PC-9 (cell line): ENCODE measurements at regions not wholly inside any gene's neighbourhood (a gene's known extent, or its start where the extent isn't known, plus 50 kb on each side); places are given as distances from the start of the nearest gene placed in this dataset.

ENCODE experiments used
- EZH2 ChIP-seq: fragments of 200-600 bp; sonication (generic); IDR thresholded peaks from 2 replicates; pipeline ENCODE4 v1.8.0; 2017; ENCODE audit warnings: antibody characterized with exemption, low read depth
- TF ChIP-seq, protein P1 (sequence below): fragments of 200-600 bp; sonication (generic); conservative IDR thresholded peaks from 2 replicates; pipeline ENCODE4 v1.6.1; 2017; ENCODE audit warnings: mixed run types, antibody characterized with exemption, mild to moderate bottlenecking, moderate library complexity

DNA sequence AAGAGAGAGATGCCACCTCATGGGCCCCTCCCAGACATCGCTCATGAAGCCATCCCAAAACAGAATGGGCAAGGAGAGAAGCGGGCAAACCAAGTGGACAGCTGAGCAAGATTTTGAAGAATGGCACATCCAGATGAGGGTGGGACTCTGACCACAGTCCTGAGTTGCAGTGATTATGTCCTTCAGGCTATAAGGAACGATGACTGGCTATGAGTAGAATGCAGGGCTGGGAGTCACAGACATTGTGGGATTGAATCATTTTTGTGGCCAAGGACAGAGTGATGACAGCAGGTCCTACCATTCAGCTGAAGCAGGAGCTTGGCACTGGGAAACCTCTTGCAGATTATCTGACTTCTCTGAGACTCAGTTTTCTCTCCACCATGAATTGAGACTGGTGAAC, 245.7 kb upstream of the SLC30A5 start:
- TF ChIP-seq, protein P1, sequence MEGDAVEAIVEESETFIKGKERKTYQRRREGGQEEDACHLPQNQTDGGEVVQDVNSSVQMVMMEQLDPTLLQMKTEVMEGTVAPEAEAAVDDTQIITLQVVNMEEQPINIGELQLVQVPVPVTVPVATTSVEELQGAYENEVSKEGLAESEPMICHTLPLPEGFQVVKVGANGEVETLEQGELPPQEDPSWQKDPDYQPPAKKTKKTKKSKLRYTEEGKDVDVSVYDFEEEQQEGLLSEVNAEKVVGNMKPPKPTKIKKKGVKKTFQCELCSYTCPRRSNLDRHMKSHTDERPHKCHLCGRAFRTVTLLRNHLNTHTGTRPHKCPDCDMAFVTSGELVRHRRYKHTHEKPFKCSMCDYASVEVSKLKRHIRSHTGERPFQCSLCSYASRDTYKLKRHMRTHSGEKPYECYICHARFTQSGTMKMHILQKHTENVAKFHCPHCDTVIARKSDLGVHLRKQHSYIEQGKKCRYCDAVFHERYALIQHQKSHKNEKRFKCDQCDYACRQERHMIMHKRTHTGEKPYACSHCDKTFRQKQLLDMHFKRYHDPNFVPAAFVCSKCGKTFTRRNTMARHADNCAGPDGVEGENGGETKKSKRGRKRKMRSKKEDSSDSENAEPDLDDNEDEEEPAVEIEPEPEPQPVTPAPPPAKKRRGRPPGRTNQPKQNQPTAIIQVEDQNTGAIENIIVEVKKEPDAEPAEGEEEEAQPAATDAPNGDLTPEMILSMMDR: no peak
- no peak for TF ChIP-seq EZH2
